ENCODE measurements at regions not wholly inside any gene's neighbourhood (a gene's known extent, or its start where the extent isn't known, plus 50 kb on each side); places are given as distances from the start of the nearest gene placed in this dataset.

- TF ChIP-seq CTCF (IDR thresholded peaks at IDR 0.05; ENCODE audit: insufficient read depth, low read depth, low read length) (no peak), EZH2 (IDR thresholded peaks at IDR 0.05; ENCODE audit: insufficient read depth, low read length) (no peak)
These were observed 75.7 kb upstream of the FCN1 start for GRCh38 chr9:134993416-134993815.
